H1 (cell line): ENCODE measurements at regions not wholly inside any gene's neighbourhood (a gene's known extent, or its start where the extent isn't known, plus 50 kb on each side); places are given as distances from the start of the nearest gene placed in this dataset.

ENCODE experiments used
- ATF2 ChIP-seq: IDR thresholded peaks from 2 replicates; pipeline ENCODE4 v1.6.1; 2012; ENCODE audit warnings: low read length, inconsistent platforms
- BCL11A ChIP-seq, 2 experiments: IDR thresholded peaks; one replicate each; pipeline ENCODE4 v1.6.1; 2011; ENCODE audit warnings: low read depth in 2 of 2, low read length in 2 of 2, mild to moderate bottlenecking in 2 of 2
- BRCA1 ChIP-seq: IDR thresholded peaks from 2 replicates; pipeline ENCODE4 v1.6.1; 2012; ENCODE audit warnings: low read depth, low read length, improper control_type of control experiment
- EGR1 ChIP-seq: IDR thresholded peaks from 2 replicates; pipeline ENCODE4 v1.6.1; 2011; ENCODE audit warnings: low read depth, low read length, borderline replicate concordance
- GTF2F1 ChIP-seq: IDR thresholded peaks from 2 replicates; pipeline ENCODE4 v1.6.1; 2012; ENCODE audit warnings: low read depth, low read length, improper control_type of control experiment, borderline replicate concordance
- MAFK ChIP-seq: IDR thresholded peaks from 2 replicates; pipeline ENCODE4 v1.6.1; 2012; ENCODE audit warnings: low read depth, mild to moderate bottlenecking, improper control_type of control experiment, low read length
- MAX ChIP-seq: IDR thresholded peaks from 2 replicates; pipeline ENCODE4 v1.6.1; 2012; ENCODE audit warnings: inconsistent platforms
- YY1 ChIP-seq: IDR thresholded peaks from 2 replicates; pipeline ENCODE4 v1.6.1; 2011; ENCODE audit warnings: low read depth, mild to moderate bottlenecking, low read length

GRCh38 chrX:127943571-127943970, 108.6 kb downstream of the ACTRT1 start (continued):
- TF ChIP-seq ATF2: no peak
- no peak for TF ChIP-seq MAX
- TF ChIP-seq YY1: no peak
- TF ChIP-seq BRCA1: no peak
- TF ChIP-seq EGR1: no peak
- no peak for TF ChIP-seq GTF2F1
- TF ChIP-seq MAFK: no peak
- TF ChIP-seq BCL11A (IDR thresholded peaks at IDR 0.05; ENCODE audit: low read depth in 2 of 2, low read length in 2 of 2): no peak
